A673 (cell line): ENCODE measurements at regions not wholly inside any gene's neighbourhood (a gene's known extent, or its start where the extent isn't known, plus 50 kb on each side); places are given as distances from the start of the nearest gene placed in this dataset.

Experiments used
- BruUV-seq: library from RNA; stranded (reverse); fragments of 400-500 nt; replicated peaks from 2 replicates; lab custom pipeline; 2021; lab: Mats Ljungman, UMichigan
- CTCF ChIA-PET: fragments of 300-600 bp; sonication (Branson Sonifier 250); formaldehyde crosslinking; loops from one replicate; lab custom pipeline; 2022; ENCODE audit warnings: antibody characterized with exemption; lab: Charles Lee
- POLR2A ChIA-PET: fragments of 300-600 bp; sonication (Branson Sonifier 250); formaldehyde crosslinking; loops from one replicate; lab custom pipeline; 2022; ENCODE audit warnings: antibody characterized with exemption; ENCODE audit not compliant: low non-redundant PET; lab: Charles Lee
- DNase-seq: peaks from one replicate; pipeline ENCODE4 v3.0.0-alpha.2; 2015; ENCODE audit warnings: low spot score
- H3K27ac ChIP-seq: fragments of 200-600 bp; sonication (generic); 2 replicates; pipeline ENCODE4 v1.5.1; 2016; ENCODE audit warnings: mixed run types, low read depth, mild to moderate bottlenecking, mixed read lengths, antibody characterized with exemption, low read length; ENCODE audit not compliant: poor library complexity, severe bottlenecking
- H3K27me3 ChIP-seq: fragments of 200-600 bp; sonication (generic); replicated peaks from 2 replicates; pipeline ENCODE4 v1.6.1; 2017; ENCODE audit warnings: mixed run types, low read depth, mild to moderate bottlenecking, mixed read lengths, antibody characterized with exemption, low read length; ENCODE audit not compliant: insufficient read depth, poor library complexity
- H3K36me3 ChIP-seq: fragments of 200-600 bp; sonication (generic); 2 replicates; pipeline ENCODE4 v1.6.1; 2016; ENCODE audit warnings: mixed run types, mild to moderate bottlenecking, mixed read lengths, antibody characterized with exemption, low read length; ENCODE audit not compliant: insufficient read depth, poor library complexity, severe bottlenecking
- H3K4me1 ChIP-seq: fragments of 200-600 bp; sonication (generic); 2 replicates; pipeline ENCODE4 v1.6.1; 2017; ENCODE audit warnings: mixed run types, mild to moderate bottlenecking, mixed read lengths, antibody characterized with exemption, low read length; ENCODE audit not compliant: insufficient read depth, poor library complexity, severe bottlenecking
- H3K4me3 ChIP-seq: fragments of 200-600 bp; sonication (generic); 2 replicates; pipeline ENCODE4 v1.5.1; 2016; ENCODE audit warnings: low read depth, mixed run types, mild to moderate bottlenecking, mixed read lengths, low read length; ENCODE audit not compliant: poor library complexity, severe bottlenecking
- H3K9me3 ChIP-seq: fragments of 200-600 bp; sonication (generic); 2 replicates; pipeline ENCODE4 v1.6.1; 2016; ENCODE audit warnings: mixed run types, low read depth, mild to moderate bottlenecking, mixed read lengths, antibody characterized with exemption, low read length; ENCODE audit not compliant: poor library complexity, severe bottlenecking
- CTCF ChIP-seq: fragments of 300-800, 200-600 bp; sonication (generic); conservative IDR thresholded peaks from 2 replicates; pipeline ENCODE4 v1.5.1; 2017; ENCODE audit warnings: low read depth, mild to moderate bottlenecking, antibody characterized with exemption, low read length, moderate library complexity, mixed read lengths
- EZH2 ChIP-seq: fragments of 200-600 bp; sonication (generic); IDR thresholded peaks from 2 replicates; pipeline ENCODE4 v1.6.1; 2017; ENCODE audit warnings: borderline replicate concordance, low read depth, mild to moderate bottlenecking, mixed read lengths, antibody characterized with exemption, low read length; ENCODE audit not compliant: poor library complexity, severe bottlenecking
- intact Hi-C: fragments of 100-400 bp; cut with micrococcal nuclease; formaldehyde crosslinking; loops from one replicate; pipeline ENCODE4 v1.10.0; 2022; ENCODE audit not compliant: unreplicated experiment

- Histone ChIP-seq H3K27ac (no peak overlapping the region), H3K9me3 (no peaks in the 10 kb centered on the region), H3K4me1 (no peaks in the 10 kb centered on the region), H3K27me3 (no peaks in the 10 kb centered on the region), H3K36me3 (no peaks in the 10 kb centered on the region), H3K4me3 (no peak overlapping the region)
- DNase-seq, result no peak
- intact Hi-C loops, result no loop called here
- ChIA-PET CTCF (no interaction called here), POLR2A (no interaction called here)
- no TSS peak for BruUV-seq
- TF ChIP-seq CTCF (no peak), EZH2 (no peak)
Measured at GRCh38 chr4:119858176-119858575, 208.5 kb downstream of the MAD2L1 start.

GRCh38 chr4:119854364-119854763 is 212.3 kb downstream of the MAD2L1 start:
- Histone ChIP-seq H3K4me1 (no peaks in the 10 kb centered on the region), H3K27me3 (no peaks in the 10 kb centered on the region), H3K27ac (no peak overlapping the region), H3K9me3 (no peaks in the 10 kb centered on the region), H3K36me3 (no peaks in the 10 kb centered on the region), H3K4me3 (no peak overlapping the region)
- no peak for DNase-seq
- ChIA-PET POLR2A (no interaction called here), CTCF (no interaction called here)
- BruUV-seq, result no TSS peak
- intact Hi-C loops, result no loop called here
- no peak for TF ChIP-seq EZH2
- no peak for TF ChIP-seq CTCF

- H3K9me3 ChIP-seq, result no peaks in the 10 kb centered on the region
- H3K27ac ChIP-seq, result no peak overlapping the region
- POLR2A ChIA-PET, result no interaction called here
- no peak overlapping the region for H3K4me3 ChIP-seq
- no peaks in the 10 kb centered on the region for H3K4me1 ChIP-seq
- H3K36me3 ChIP-seq, result no peaks in the 10 kb centered on the region
- intact Hi-C loops, result no loop called here
- DNase-seq, result no peak
- no TSS peak for BruUV-seq
- CTCF ChIA-PET, result no interaction called here
- TF ChIP-seq EZH2, result no peak
- no peak for TF ChIP-seq CTCF
- H3K27me3 ChIP-seq, result no peaks in the 10 kb centered on the region
Measured at GRCh38 chr4:119851649-119852048, 215.0 kb downstream of the MAD2L1 start.
